Adrenal gland (tissue), 9 donors: ENCODE measurements at regions not wholly inside any gene's neighbourhood (a gene's known extent, or its start where the extent isn't known, plus 50 kb on each side); places are given as distances from the start of the nearest gene placed in this dataset.

Source experiments
- DNase-seq, 7 donors: peaks; one replicate each; pipeline ENCODE4 v3.0.0-alpha.2; 2019 to 2020
- H3K27ac ChIP-seq, 5 donors: fragments of 200-600 bp; sonication (generic) in 4 of 5; 1 replicate in 3 of 5; 2 replicates in 2 of 5; pipeline versions ENCODE4 v1.5.1 to v1.8.0; 2016 to 2020; ENCODE audit warnings: mild to moderate bottlenecking in 1 of 5
- H3K27me3 ChIP-seq: fragments of 200-600 bp; 2 replicates; pipeline ENCODE4 v1.8.0; 2021
- H3K36me3 ChIP-seq, 2 donors: fragments of 200-600 bp; replicated peaks in 1 of 2; 1 replicate in 1 of 2; 2 replicates in 1 of 2; pipeline versions ENCODE4 v1.5.1 to v1.8.0; 2018 to 2022
- H3K4me1 ChIP-seq, 2 donors: fragments of 200-600 bp; replicated peaks in 1 of 2; 1 replicate in 1 of 2; 2 replicates in 1 of 2; pipeline versions ENCODE4 v1.5.1 to v1.8.0; 2018 to 2021
- H3K4me3 ChIP-seq, 4 donors: fragments of 200-600 bp; sonication (generic) in 3 of 4; one replicate each; pipeline ENCODE4 v1.5.1; 2016 to 2018
- H3K9me3 ChIP-seq, 3 donors: fragments of 200-600 bp; sonication (generic) in 1 of 3; replicated peaks in 1 of 3; 1 replicate in 2 of 3; 2 replicates in 1 of 3; pipeline versions ENCODE4 v1.5.1 to v1.8.0; 2016 to 2021
- POLR2A ChIP-seq, 2 donors: fragments of 450-650 bp; IDR thresholded peaks; one replicate each; pipeline ENCODE4 v1.6.1; 2017; ENCODE audit warnings: antibody characterized with exemption in 2 of 2, mild to moderate bottlenecking in 2 of 2, moderate library complexity in 1 of 2
- WGBS, 4 donors: extraction: QIAGEN DNeasy Blood & Tissue Kit in 2 of 4; methylation state at CpG; one replicate each; pipeline versions ENCODE4 v1.1.5 to v1.1.7; 2013 to 2017; 5-methylcytosine and 5-hydroxymethylcytosine counted together
- intact Hi-C, 2 donors: fragments of 100-400 bp; cut with DNase I; formaldehyde crosslinking; loops; one replicate each; pipeline versions ENCODE4 v1.14.1 to v1.15.0; 2022 to 2023
- TF ChIP-seq, protein P1 (sequence below), 6 experiments: fragments of 450-650 bp in 4 of 6; fragments of 200-600 bp in 2 of 6; sonication (generic) in 1 of 6; IDR thresholded peaks; 1 replicate in 5 of 6; 2 replicates in 1 of 6; pipeline versions ENCODE4 v1.5.1 to v1.8.0; 2016 to 2021; ENCODE audit warnings: antibody characterized with exemption in 6 of 6, mild to moderate bottlenecking in 2 of 6, moderate library complexity in 1 of 6
- donor health status: healthy with polysubstance abuse.
- donor health status: Bipolar disorder and iron deficiency.
- donor health status: DM: yes; HTN: yes; CAD: no.
- donor health status: DM: no; HTN: no; CAD: no.
- donor health status: DM: no; HTN: no; CAD: no.

DNA sequence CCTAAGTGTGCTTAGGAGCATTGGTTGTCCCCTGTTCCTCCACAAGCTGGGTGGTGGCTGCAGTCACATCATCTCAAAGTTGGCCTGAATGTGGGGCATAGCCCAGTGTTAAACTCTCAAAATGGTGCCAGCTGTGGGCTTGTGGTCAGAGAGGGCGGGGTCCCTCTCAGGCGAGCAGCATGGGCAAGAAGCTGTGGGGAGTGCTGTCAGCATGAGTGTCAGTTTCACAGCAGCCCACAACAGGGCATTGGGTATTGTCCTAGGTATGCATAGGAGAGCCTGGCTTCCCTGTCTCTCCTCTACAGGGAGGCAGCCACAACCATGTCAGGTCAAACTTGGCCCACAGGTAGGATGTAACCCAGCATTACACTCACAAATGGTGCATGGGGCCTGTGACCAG is 285.6 kb upstream of the THSD7B start:
- TF ChIP-seq, protein P1, sequence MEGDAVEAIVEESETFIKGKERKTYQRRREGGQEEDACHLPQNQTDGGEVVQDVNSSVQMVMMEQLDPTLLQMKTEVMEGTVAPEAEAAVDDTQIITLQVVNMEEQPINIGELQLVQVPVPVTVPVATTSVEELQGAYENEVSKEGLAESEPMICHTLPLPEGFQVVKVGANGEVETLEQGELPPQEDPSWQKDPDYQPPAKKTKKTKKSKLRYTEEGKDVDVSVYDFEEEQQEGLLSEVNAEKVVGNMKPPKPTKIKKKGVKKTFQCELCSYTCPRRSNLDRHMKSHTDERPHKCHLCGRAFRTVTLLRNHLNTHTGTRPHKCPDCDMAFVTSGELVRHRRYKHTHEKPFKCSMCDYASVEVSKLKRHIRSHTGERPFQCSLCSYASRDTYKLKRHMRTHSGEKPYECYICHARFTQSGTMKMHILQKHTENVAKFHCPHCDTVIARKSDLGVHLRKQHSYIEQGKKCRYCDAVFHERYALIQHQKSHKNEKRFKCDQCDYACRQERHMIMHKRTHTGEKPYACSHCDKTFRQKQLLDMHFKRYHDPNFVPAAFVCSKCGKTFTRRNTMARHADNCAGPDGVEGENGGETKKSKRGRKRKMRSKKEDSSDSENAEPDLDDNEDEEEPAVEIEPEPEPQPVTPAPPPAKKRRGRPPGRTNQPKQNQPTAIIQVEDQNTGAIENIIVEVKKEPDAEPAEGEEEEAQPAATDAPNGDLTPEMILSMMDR (IDR thresholded peaks at IDR 0.05) = no peak
- TF ChIP-seq POLR2A (IDR thresholded peaks at IDR 0.05) = no peak
- WGBS, 4 donors = 68 to 88% methylated on average over 2 of the region's 2 CpGs; no CpG with 5 or more reads in 2 of the 4 donors

DNA sequence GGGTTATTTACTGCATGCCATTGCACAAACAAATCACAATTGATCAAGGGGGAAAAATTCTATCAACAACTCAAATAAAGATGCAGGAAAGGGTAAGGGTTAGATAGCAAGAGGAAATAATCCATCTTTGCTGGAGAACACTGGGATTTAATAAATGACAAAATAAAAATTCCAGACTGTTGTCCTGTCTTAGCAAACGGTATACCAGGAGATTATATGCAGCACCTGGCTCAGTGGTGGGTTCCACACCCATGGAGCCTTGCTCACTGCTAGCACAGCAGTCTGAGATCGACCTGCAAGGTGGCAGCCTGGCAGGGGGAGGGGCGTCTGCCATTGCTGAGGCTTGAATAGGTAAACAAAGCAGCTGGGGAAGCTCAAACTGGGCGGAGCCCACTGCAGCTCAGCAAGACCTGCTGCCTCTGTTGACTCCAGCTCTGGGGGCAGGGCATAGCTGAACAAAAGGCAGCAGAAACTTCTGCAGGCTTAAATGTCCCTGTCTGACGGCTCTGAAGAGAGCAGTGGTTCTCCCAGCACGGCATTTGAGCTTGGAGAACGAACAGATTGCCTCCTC is 296.5 kb upstream of the THSD7B start:
- WGBS, 4 donors = 45 to 65% (median 54%) methylated on average over 7 of the region's 7 CpGs
- Histone ChIP-seq H3K9me3 (no peaks in the 10 kb centered on the region), H3K4me3 (no peak overlapping the region), H3K27me3 (no peaks in the 10 kb centered on the region), H3K27ac (no peak overlapping the region), H3K36me3 (no peaks in the 10 kb centered on the region), H3K4me1 (no peaks in the 10 kb centered on the region)
- intact Hi-C loops = no loop called here
- TF ChIP-seq, protein P1 (IDR thresholded peaks at IDR 0.05) = no peak
- no peak for TF ChIP-seq POLR2A (IDR thresholded peaks at IDR 0.05)
- DNase-seq = no peak

More for the DNA sequence above, 285.6 kb upstream of the THSD7B start:
- H3K9me3 ChIP-seq = no peaks in the 10 kb centered on the region
- intact Hi-C loops = no loop called here
- DNase-seq = no peak
- no peaks in the 10 kb centered on the region for H3K27me3 ChIP-seq
- no peaks in the 10 kb centered on the region for H3K4me1 ChIP-seq
- H3K36me3 ChIP-seq = no peaks in the 10 kb centered on the region
- H3K27ac ChIP-seq = no peak overlapping the region
- no peak overlapping the region for H3K4me3 ChIP-seq

DNA sequence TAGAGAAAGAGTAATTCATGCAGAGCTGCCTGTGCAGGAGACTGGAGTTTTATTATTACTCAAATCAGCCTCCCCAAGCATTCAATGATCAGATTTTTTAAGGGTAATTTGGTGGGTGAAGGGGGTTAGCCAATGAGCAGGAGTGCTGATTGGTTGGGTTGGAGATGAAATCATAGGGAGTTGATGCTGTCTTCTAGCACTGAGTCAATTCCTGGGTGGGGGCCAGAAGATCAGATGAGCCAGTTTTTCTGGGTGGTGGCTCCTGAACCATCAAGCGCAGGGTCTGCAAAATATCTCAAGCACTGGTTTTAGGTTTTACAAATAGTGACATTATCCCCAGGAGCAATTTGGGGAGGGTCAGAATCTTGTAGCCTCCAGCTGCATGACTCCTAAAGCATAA is 312.8 kb upstream of the THSD7B start:
- TF ChIP-seq, protein P1 (IDR thresholded peaks at IDR 0.05) = no peak
- no peak for TF ChIP-seq POLR2A (IDR thresholded peaks at IDR 0.05)
- Histone ChIP-seq H3K4me1 (no peaks in the 10 kb centered on the region), H3K36me3 (no peaks in the 10 kb centered on the region), H3K27ac (no peak overlapping the region), H3K4me3 (no peak overlapping the region), H3K27me3 (no peaks in the 10 kb centered on the region), H3K9me3 (no peaks in the 10 kb centered on the region)
- 90 to 100% (median 94%) methylated on average over 1 of the region's 1 CpG for WGBS, 4 donors
- intact Hi-C loops = no loop called here
- DNase-seq = no peak

DNA sequence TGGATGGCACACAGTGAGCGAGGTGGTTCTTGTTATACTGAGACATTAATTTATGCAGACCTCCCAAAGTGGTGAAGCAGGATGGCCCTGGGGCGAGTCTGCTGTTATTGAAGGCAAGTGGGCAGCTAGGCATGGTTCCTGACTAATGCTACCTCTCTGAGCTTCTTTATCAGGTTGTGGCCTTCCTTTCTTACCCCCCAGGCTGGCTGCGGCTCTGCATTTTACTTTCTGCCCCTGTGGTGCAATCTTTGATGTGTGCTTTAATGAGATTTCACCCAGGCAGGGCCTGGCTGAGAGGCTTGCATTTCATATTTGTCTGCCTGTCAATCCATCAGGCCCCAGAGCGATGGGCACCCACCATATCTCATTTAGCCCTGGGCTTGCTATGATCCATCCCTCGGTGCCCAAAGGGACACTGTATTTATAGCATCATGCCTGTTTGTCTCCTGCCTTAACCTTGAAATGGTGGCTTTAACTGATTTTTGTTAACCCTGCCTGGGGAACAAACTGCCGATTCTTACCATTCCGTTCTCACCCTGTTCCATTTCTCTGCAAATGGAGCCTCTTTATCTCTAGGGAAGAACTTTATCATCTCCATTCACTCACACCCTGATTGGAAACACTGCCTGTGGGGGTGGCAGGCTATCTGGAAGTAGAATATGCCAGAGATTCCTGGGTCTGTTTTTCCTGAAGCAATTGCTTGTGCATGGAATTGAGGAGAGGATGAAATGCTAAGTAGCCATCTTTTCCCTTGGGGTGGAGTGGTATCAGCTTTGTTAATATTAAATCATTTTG is 316.2 kb upstream of the THSD7B start:
- H3K27ac ChIP-seq = no peak overlapping the region
- H3K27me3 ChIP-seq = no peaks in the 10 kb centered on the region

More for the DNA sequence above, 316.2 kb upstream of the THSD7B start:
- WGBS, 4 donors = 69 to 81% (median 77%) methylated on average over 7 of the region's 7 CpGs
- H3K4me3 ChIP-seq = no peak overlapping the region
- H3K9me3 ChIP-seq = no peaks in the 10 kb centered on the region
- TF ChIP-seq, protein P1 (IDR thresholded peaks at IDR 0.05) = no peak
- TF ChIP-seq POLR2A (IDR thresholded peaks at IDR 0.05) = no peak
- intact Hi-C loops = no loop called here
- H3K36me3 ChIP-seq = no peaks in the 10 kb centered on the region
- no peaks in the 10 kb centered on the region for H3K4me1 ChIP-seq
- DNase-seq = no peak
